HG03108 (cell line): ENCODE measurements at regions not wholly inside any gene's neighbourhood (a gene's known extent, or its start where the extent isn't known, plus 50 kb on each side); places are given as distances from the start of the nearest gene placed in this dataset.

Source experiments
- ATAC-seq: cut with Tn5 transposase; IDR thresholded peaks from one replicate; pipeline ENCODE4 v1.9.1; 2021; ENCODE audit warnings: moderate library complexity; ENCODE audit not compliant: unreplicated experiment

- no peak for ATAC-seq
These were observed 109.1 kb upstream of the LMO4 start for GRCh38 chr1:87219626-87220025.

- no peak for ATAC-seq
These were observed 107.7 kb upstream of the LMO4 start for GRCh38 chr1:87220993-87221392.

- no peak for ATAC-seq
These were observed 104.5 kb upstream of the LMO4 start for GRCh38 chr1:87224201-87224600.

- ATAC-seq, result no peak
These were observed 103.5 kb upstream of the LMO4 start for GRCh38 chr1:87225171-87225570.

- ATAC-seq, result no peak
These were observed 102.3 kb upstream of the LMO4 start for GRCh38 chr1:87226341-87226760.

GRCh38 chr1:87227651-87228050 is 101.0 kb upstream of the LMO4 start:
- no peak for ATAC-seq

- no peak for ATAC-seq
These were observed 98.2 kb upstream of the LMO4 start for GRCh38 chr1:87230501-87230900.

GRCh38 chr1:87231703-87232367 is 96.8 kb upstream of the LMO4 start:
- no peak for ATAC-seq

- ATAC-seq, result no peak
These were observed 92.1 kb upstream of the LMO4 start for GRCh38 chr1:87236585-87236984.

GRCh38 chr1:87239997-87240605 is 88.6 kb upstream of the LMO4 start:
- no peak for ATAC-seq

- ATAC-seq, result no peak
These were observed 87.9 kb upstream of the LMO4 start for GRCh38 chr1:87240661-87241285.

GRCh38 chr1:87242445-87243185 is 86.1 kb upstream of the LMO4 start:
- no peak for ATAC-seq

GRCh38 chr1:87243573-87243972 is 85.1 kb upstream of the LMO4 start:
- ATAC-seq, result no peak

- no peak for ATAC-seq
These were observed 82.2 kb upstream of the LMO4 start for GRCh38 chr1:87246436-87246835.

GRCh38 chr1:87249803-87250202 is 78.9 kb upstream of the LMO4 start:
- no peak for ATAC-seq

- ATAC-seq, result no peak
These were observed 78.3 kb upstream of the LMO4 start for GRCh38 chr1:87250336-87250735.

GRCh38 chr1:87252406-87252805 is 76.3 kb upstream of the LMO4 start:
- no peak for ATAC-seq

GRCh38 chr1:87262688-87263087 is 66.0 kb upstream of the LMO4 start:
- no peak for ATAC-seq

GRCh38 chr1:87263281-87263680 is 65.4 kb upstream of the LMO4 start:
- ATAC-seq, result no peak

- ATAC-seq, result no peak
These were observed 64.9 kb upstream of the LMO4 start for GRCh38 chr1:87263785-87264184.

- no peak for ATAC-seq
These were observed 63.7 kb upstream of the LMO4 start for GRCh38 chr1:87264976-87265375.

- ATAC-seq, result no peak
These were observed 62.9 kb upstream of the LMO4 start for GRCh38 chr1:87265786-87266185.
